SK-N-SH (cell line): ENCODE measurements at regions not wholly inside any gene's neighbourhood (a gene's known extent, or its start where the extent isn't known, plus 50 kb on each side); places are given as distances from the start of the nearest gene placed in this dataset.

Experiments
- CTCF ChIA-PET: fragments of 300-600, 350-600 bp; formaldehyde crosslinking; extraction: SDS; loops from one replicate; lab custom pipeline; 2021; lab: Yijun Ruan, JAX
- POLR2A ChIA-PET: fragments of 350-600 bp; sonication (Branson Sonifier 250); formaldehyde crosslinking; extraction: SDS; loops from one replicate; lab custom pipeline; 2020; ENCODE audit warnings: antibody characterized with exemption, inconsistent platforms; lab: Yijun Ruan, JAX
- DNase-seq: peaks from one replicate; pipeline ENCODE4 v3.0.0; 2012
- H2AFZ ChIP-seq: fragments of 200-600 bp; sonication (generic); 2 replicates; pipeline ENCODE4 v1.8.1; 2016; ENCODE audit warnings: antibody characterized with exemption, mild to moderate bottlenecking, low read depth
- H3F3A ChIP-seq: fragments of 200-600 bp; sonication (generic); replicated peaks from 2 replicates; pipeline ENCODE3; 2016; ENCODE audit warnings: antibody characterized with exemption, mild to moderate bottlenecking; ENCODE audit not compliant: insufficient read depth
- H3K27ac ChIP-seq, 2 experiments: fragments of 200-500 bp in 1 of 2; fragments of 200-600 bp in 1 of 2; sonication (Bioruptor generic) in 1 of 2; sonication (generic), shearing (Covaris generic) in 1 of 2; 2 replicates each; pipeline versions ENCODE4 v1.5.1 to v1.6.1; 2014 to 2016; ENCODE audit warnings: low read depth in 2 of 2, inconsistent platforms in 1 of 2, low read length in 1 of 2, mild to moderate bottlenecking in 1 of 2, mixed read lengths in 1 of 2
- H3K27me3 ChIP-seq: fragments of 200-600 bp; sonication (generic), shearing (Covaris generic); 2 replicates; pipeline ENCODE4 v1.6.1; 2016; ENCODE audit warnings: mixed run types; ENCODE audit not compliant: insufficient read depth
- H3K36me3 ChIP-seq, 2 experiments: fragments of 200-500 bp in 1 of 2; fragments of 200-600 bp in 1 of 2; sonication (Bioruptor generic) in 1 of 2; sonication (generic) in 1 of 2; replicated peaks in 1 of 2; 2 replicates each; pipeline versions ENCODE3 to v1.5.1; 2014 to 2016; ENCODE audit warnings: low read length in 1 of 2, mild to moderate bottlenecking in 1 of 2; ENCODE audit not compliant: insufficient read depth in 2 of 2, control insufficient read depth in 1 of 2
- H3K4me1 ChIP-seq, 2 experiments: fragments of 200-500 bp in 1 of 2; fragments of 200-600 bp in 1 of 2; sonication (Bioruptor generic) in 1 of 2; sonication (generic), shearing (Covaris generic) in 1 of 2; 2 replicates each; pipeline versions ENCODE4 v1.5.1 to v1.6.1; 2014 to 2016; ENCODE audit warnings: low read depth in 1 of 2, low read length in 1 of 2, mixed run types in 1 of 2; ENCODE audit not compliant: insufficient read depth in 2 of 2, control insufficient read depth in 1 of 2
- H3K4me2 ChIP-seq: fragments of 200-600 bp; sonication (generic), shearing (Covaris generic); 2 replicates; pipeline ENCODE4 v1.6.1; 2017; ENCODE audit warnings: mixed run types
- H3K4me3 ChIP-seq, 2 experiments: fragments of 200-500 bp in 1 of 2; fragments of 200-600 bp in 1 of 2; sonication (Bioruptor generic) in 1 of 2; sonication (generic), shearing (Covaris generic) in 1 of 2; 2 replicates each; pipeline versions ENCODE4 v1.5.1 to v1.8.1; 2014 to 2016; ENCODE audit warnings: low read depth in 2 of 2, inconsistent platforms in 1 of 2, low read length in 1 of 2, mild to moderate bottlenecking in 1 of 2, mixed read lengths in 1 of 2, moderate library complexity in 1 of 2
- H3K79me2 ChIP-seq: fragments of 200-600 bp; sonication (generic); 2 replicates; pipeline ENCODE4 v1.8.1; 2017; ENCODE audit warnings: mild to moderate bottlenecking; ENCODE audit not compliant: insufficient read depth
- H3K9ac ChIP-seq: fragments of 200-600 bp; sonication (generic); 2 replicates; pipeline ENCODE4 v1.6.1; 2017; ENCODE audit warnings: mixed run types
- H3K9me2 ChIP-seq: fragments of 200-600 bp; sonication (generic); 2 replicates; pipeline ENCODE4 v1.6.1; 2017; ENCODE audit warnings: mixed run types
- H3K9me3 ChIP-seq: fragments of 200-600 bp; sonication (generic); 2 replicates; pipeline ENCODE4 v1.6.1; 2017; ENCODE audit warnings: mixed run types, mild to moderate bottlenecking, moderate library complexity
- H4K20me1 ChIP-seq: fragments of 200-600 bp; sonication (generic); 2 replicates; pipeline ENCODE4 v1.6.1; 2017; ENCODE audit warnings: mild to moderate bottlenecking, mixed run types; ENCODE audit not compliant: insufficient read depth
- CHD2 ChIP-seq: fragments of 150-350 bp; IDR thresholded peaks from 2 replicates; pipeline ENCODE4 v1.6.1; 2018; ENCODE audit warnings: low read length; ENCODE audit not compliant: partially characterized antibody
- CTCF ChIP-seq: fragments of 200-600 bp; sonication (generic); IDR thresholded peaks from 2 replicates; pipeline ENCODE4 v1.6.1; 2017; ENCODE audit warnings: antibody characterized with exemption, mild to moderate bottlenecking, moderate library complexity
- ELF1 ChIP-seq: IDR thresholded peaks from 2 replicates; pipeline ENCODE4 v1.4.0; 2012
- EP300 ChIP-seq, 2 experiments: IDR thresholded peaks; 2 replicates each; pipeline versions ENCODE4 v1.4.0 to v1.6.1; 2012; ENCODE audit warnings: borderline replicate concordance in 1 of 2, low read depth in 1 of 2, low read length in 1 of 2
- FOSL2 ChIP-seq: IDR thresholded peaks from 2 replicates; pipeline ENCODE4 v1.4.0; 2012; ENCODE audit warnings: low read depth, mild to moderate bottlenecking, moderate library complexity, borderline replicate concordance
- FOXJ3 ChIP-seq: sonication (generic); formaldehyde crosslinking; IDR thresholded peaks from 2 replicates; pipeline ENCODE4 v1.5.1; 2020; ENCODE audit warnings: mild to moderate bottlenecking, missing genetic modification reagents
- GABPA ChIP-seq: IDR thresholded peaks from 2 replicates; pipeline ENCODE4 v1.4.0; 2012; ENCODE audit warnings: low read depth, mild to moderate bottlenecking
- IRF3 ChIP-seq: fragments of 150-350 bp; IDR thresholded peaks from 2 replicates; pipeline ENCODE4 v1.6.1; 2016; ENCODE audit warnings: mild to moderate bottlenecking, low read depth, low read length
- JUND ChIP-seq: IDR thresholded peaks from 2 replicates; pipeline ENCODE4 v1.4.0; 2012
- MAX ChIP-seq: IDR thresholded peaks from 2 replicates; pipeline ENCODE4 v1.4.0; 2012; ENCODE audit warnings: low read depth
- POLR2AphosphoS5 ChIP-seq: IDR thresholded peaks from 2 replicates; pipeline ENCODE4 v1.6.1; 2012; ENCODE audit warnings: low read depth, low read length
- RAD21 ChIP-seq: IDR thresholded peaks from 2 replicates; pipeline ENCODE4 v1.6.1; 2012; ENCODE audit warnings: mild to moderate bottlenecking, low read length
- RCOR1 ChIP-seq: fragments of 150-350 bp; IDR thresholded peaks from 2 replicates; pipeline ENCODE4 v1.6.1; 2017; ENCODE audit warnings: antibody characterized with exemption, low read length
- SIN3A ChIP-seq: IDR thresholded peaks from 2 replicates; pipeline ENCODE4 v1.6.1; 2012; ENCODE audit warnings: low read depth, mild to moderate bottlenecking, low read length, moderate library complexity, borderline replicate concordance
- SMC3 ChIP-seq: IDR thresholded peaks from 2 replicates; pipeline ENCODE4 v1.6.1; 2012; ENCODE audit warnings: low read depth, low read length, improper control_type of control experiment
- TAF1 ChIP-seq: IDR thresholded peaks from 2 replicates; pipeline ENCODE4 v1.6.1; 2012; ENCODE audit warnings: low read depth, mild to moderate bottlenecking, low read length, moderate library complexity, borderline replicate concordance
- TCF12 ChIP-seq: IDR thresholded peaks from 2 replicates; pipeline ENCODE4 v1.4.0; 2012
- TEAD4 ChIP-seq: IDR thresholded peaks from 2 replicates; pipeline ENCODE4 v1.4.0; 2012; ENCODE audit warnings: mild to moderate bottlenecking, borderline replicate concordance; ENCODE audit not compliant: insufficient read depth
- USF2 ChIP-seq: fragments of 150-350 bp; IDR thresholded peaks from 2 replicates; pipeline ENCODE4 v1.6.1; 2017; ENCODE audit warnings: antibody characterized with exemption, low read length, low read depth, borderline replicate concordance
- WGBS: methylation state at CpG from one replicate; pipeline ENCODE4 v1.1.6; 2017; ENCODE audit warnings: low lambda C conversion rate; 5-methylcytosine and 5-hydroxymethylcytosine counted together

GRCh38 chr4:159770969-159771368 lies 668.1 kb downstream of the RAPGEF2 start:
- CTCF ChIA-PET, result interaction anchor here (1.5 kb wide), 1 partner anchor 9 kb away, joined by 4 read pairs; no protein-coding TSS in a partner anchor
- TF ChIP-seq POLR2AphosphoS5 (no peak), FOSL2 (no peak), MAX (no peak), ELF1 (no peak), SIN3A (no peak), SMC3 (no peak), TEAD4 (no peak)
- Histone ChIP-seq H2AFZ (no peak overlapping the region), H3K4me1 (peaks cover 0 to 4% of the 10 kb centered on the region in 2 experiments; a peak in 2 of 4 replicates), H3K9me3 (no peaks in the 10 kb centered on the region), H3K4me2 (no peak overlapping the region), H3K79me2 (no peaks in the 10 kb centered on the region), H3K9me2 (no peaks in the 10 kb centered on the region), H3K9ac (no peak overlapping the region), H3K27ac (no peak overlapping the region), H3K27me3 (no peaks in the 10 kb centered on the region), H4K20me1 (no peaks in the 10 kb centered on the region), H3K36me3 (no peaks in the 10 kb centered on the region), H3F3A (no peaks in the 10 kb centered on the region), H3K4me3 (no peak overlapping the region)
- WGBS, result 20% methylated on average over 3 of the region's 3 CpGs
- POLR2A ChIA-PET, result no interaction called here
- no peak for DNase-seq

- Histone ChIP-seq H3F3A (no peaks in the 10 kb centered on the region), H3K27ac (no peak overlapping the region), H3K4me3 (no peak overlapping the region), H3K4me2 (no peak overlapping the region), H3K9me2 (no peaks in the 10 kb centered on the region), H3K9ac (no peak overlapping the region), H3K9me3 (no peaks in the 10 kb centered on the region), H3K36me3 (no peaks in the 10 kb centered on the region), H3K27me3 (no peaks in the 10 kb centered on the region), H4K20me1 (no peaks in the 10 kb centered on the region), H3K4me1 (peaks cover 0 to 5% of the 10 kb centered on the region in 2 experiments; a peak in 2 of 4 replicates), H2AFZ (no peak overlapping the region), H3K79me2 (no peaks in the 10 kb centered on the region)
- ChIA-PET POLR2A (no interaction called here), CTCF (interaction anchor here (4.5 kb wide), 1 partner anchor 12 kb away, joined by 18 read pairs; no protein-coding TSS in a partner anchor)
- no peak for TF ChIP-seq MAX
- no peak for TF ChIP-seq CTCF
- TF ChIP-seq TEAD4, result no peak
- TF ChIP-seq IRF3, result no peak
- TF ChIP-seq TCF12, result no peak
- TF ChIP-seq USF2, result no peak
- TF ChIP-seq CHD2, result no peak
- no peak for TF ChIP-seq JUND
- TF ChIP-seq GABPA, result no peak
- no peak for TF ChIP-seq TAF1
- no peak for TF ChIP-seq FOXJ3 (CRISPR knock-in tag)
- TF ChIP-seq RCOR1, result no peak
- no peak for TF ChIP-seq EP300 (IDR thresholded peaks at IDR 0.05; ENCODE audit: borderline replicate concordance in 1 of 2, low read depth in 1 of 2, low read length in 1 of 2)
- no peak for TF ChIP-seq RAD21
- WGBS, result 60% methylated on average over 2 of the region's 2 CpGs
- DNase-seq, result no peak
Measured at GRCh38 chr4:159776961-159777360, 674.1 kb downstream of the RAPGEF2 start.
